HG02798 (cell line): ENCODE measurements at regions not wholly inside any gene's neighbourhood (a gene's known extent, or its start where the extent isn't known, plus 50 kb on each side); places are given as distances from the start of the nearest gene placed in this dataset.
"Not testable (repeated sequence)": the region's sequence is repeated elsewhere in the genome, so short reads cannot be mapped to it uniquely, and the experiment has no call there.

Experiments used
- ATAC-seq: cut with Tn5 transposase; IDR thresholded peaks from one replicate; pipeline ENCODE4 v1.9.1; 2021; ENCODE audit warnings: mild to moderate bottlenecking; ENCODE audit not compliant: unreplicated experiment, poor library complexity

GRCh38 chr18:28455971-28456370 is 279.0 kb upstream of the CDH2 start:
- no peak for ATAC-seq

GRCh38 chr18:28439870-28440269 is 262.9 kb upstream of the CDH2 start:
- no peak for ATAC-seq

- no peak for ATAC-seq
These were observed 261.5 kb upstream of the CDH2 start for GRCh38 chr18:28438381-28438780.

- ATAC-seq, result no peak
These were observed 255.4 kb upstream of the CDH2 start for GRCh38 chr18:28432339-28432738.

GRCh38 chr18:28425886-28426285 is 249.0 kb upstream of the CDH2 start:
- ATAC-seq, result no peak

- ATAC-seq, result no peak
These were observed 245.6 kb upstream of the CDH2 start for GRCh38 chr18:28422577-28422976.

- not testable (repeated sequence) for ATAC-seq
These were observed 245.0 kb upstream of the CDH2 start for GRCh38 chr18:28421950-28422349.

- ATAC-seq, result no peak
These were observed 235.6 kb upstream of the CDH2 start for GRCh38 chr18:28412521-28412920.

- no peak for ATAC-seq
These were observed 234.9 kb upstream of the CDH2 start for GRCh38 chr18:28411806-28412205.

GRCh38 chr18:28409811-28410210 is 232.9 kb upstream of the CDH2 start:
- ATAC-seq, result no peak

GRCh38 chr18:28408528-28408927 is 231.6 kb upstream of the CDH2 start:
- ATAC-seq, result no peak

- ATAC-seq, result no peak
These were observed 230.8 kb upstream of the CDH2 start for GRCh38 chr18:28407681-28408080.

GRCh38 chr18:28406533-28406932 is 229.6 kb upstream of the CDH2 start:
- no peak for ATAC-seq

GRCh38 chr18:28404694-28405093 is 227.8 kb upstream of the CDH2 start:
- no peak for ATAC-seq

- ATAC-seq, result no peak
These were observed 222.9 kb upstream of the CDH2 start for GRCh38 chr18:28399781-28400362.

GRCh38 chr18:28398471-28398870 is 221.5 kb upstream of the CDH2 start:
- ATAC-seq, result no peak

GRCh38 chr18:28390022-28390421 is 213.1 kb upstream of the CDH2 start:
- ATAC-seq, result no peak

GRCh38 chr18:28382215-28382879 is 205.4 kb upstream of the CDH2 start:
- no peak for ATAC-seq

GRCh38 chr18:28372186-28372585 is 195.3 kb upstream of the CDH2 start:
- ATAC-seq, result no peak

GRCh38 chr18:28366676-28367075 is 189.7 kb upstream of the CDH2 start:
- ATAC-seq, result no peak

GRCh38 chr18:28365411-28365831 is 188.5 kb upstream of the CDH2 start:
- ATAC-seq, result no peak

- no peak for ATAC-seq
These were observed 186.2 kb upstream of the CDH2 start for GRCh38 chr18:28363124-28363523.
